Peyer's patch (tissue), 4 donors: ENCODE measurements at regions not wholly inside any gene's neighbourhood (a gene's known extent, or its start where the extent isn't known, plus 50 kb on each side); places are given as distances from the start of the nearest gene placed in this dataset.

Source experiments
- DNase-seq, 3 donors: peaks; one replicate each; pipeline ENCODE4 v3.0.0-alpha.2; 2017 to 2019
- H3K27ac ChIP-seq, 4 donors: fragments of 200-600 bp; sonication (generic); one replicate each; pipeline ENCODE4 v1.5.1; 2016 to 2019
- H3K27me3 ChIP-seq, 2 donors: fragments of 200-600 bp; sonication (generic); one replicate each; pipeline ENCODE4 v1.5.1; 2019
- H3K36me3 ChIP-seq, 3 donors: fragments of 200-600 bp; sonication (generic); one replicate each; pipeline ENCODE4 v1.5.1; 2016 to 2019
- H3K4me1 ChIP-seq, 4 donors: fragments of 200-600 bp; sonication (generic); one replicate each; pipeline ENCODE4 v1.5.1; 2016 to 2019
- H3K4me3 ChIP-seq, 4 donors: fragments of 200-600 bp; sonication (generic); 1 replicate in 3 of 4; 2 replicates in 1 of 4; pipeline ENCODE4 v1.5.1; 2016 to 2019; ENCODE audit warnings: mild to moderate bottlenecking in 1 of 4
- H3K9me3 ChIP-seq, 4 donors: fragments of 200-600 bp; sonication (generic); one replicate each; pipeline ENCODE4 v1.5.1; 2016 to 2019; ENCODE audit warnings: mild to moderate bottlenecking in 1 of 4
- POLR2A ChIP-seq, 2 donors: fragments of 450-650 bp; IDR thresholded peaks; one replicate each; pipeline ENCODE4 v1.5.1; 2017; ENCODE audit warnings: antibody characterized with exemption in 2 of 2, mild to moderate bottlenecking in 2 of 2, moderate library complexity in 2 of 2
- TF ChIP-seq, protein P1 (sequence below), 6 experiments: fragments of 450-650 bp in 4 of 6; fragments of 200-600 bp in 2 of 6; sonication (generic) in 1 of 6; IDR thresholded peaks; one replicate each; pipeline ENCODE4 v1.5.1; 2017 to 2019; ENCODE audit warnings: antibody characterized with exemption in 6 of 6, mild to moderate bottlenecking in 3 of 6, moderate library complexity in 1 of 6

DNA sequence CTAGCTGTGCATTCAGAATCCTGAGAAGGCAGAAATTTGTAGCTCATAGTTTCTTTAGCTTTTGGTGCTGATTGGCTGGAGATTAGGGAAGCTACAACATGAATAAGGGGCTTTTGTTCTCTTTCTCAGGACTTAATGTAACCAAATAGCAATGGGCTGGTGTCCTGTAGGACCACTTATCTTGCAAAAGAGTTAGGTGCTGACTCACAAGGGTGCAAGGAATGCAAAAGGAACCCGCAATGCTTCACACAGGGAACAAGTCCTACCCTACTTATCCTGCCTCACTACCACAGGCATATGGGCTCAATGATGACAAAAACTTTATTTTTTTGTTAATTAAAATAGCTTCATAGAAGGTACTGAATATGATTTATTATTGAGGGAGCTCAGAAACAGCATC is 541.5 kb downstream of the AMY1C start:
- Histone ChIP-seq H3K4me1 (no peaks in the 10 kb centered on the region), H3K4me3 (no peak overlapping the region), H3K9me3 (no peaks in the 10 kb centered on the region), H3K36me3 (no peaks in the 10 kb centered on the region), H3K27me3 (no peaks in the 10 kb centered on the region), H3K27ac (no peak overlapping the region)
- no peak for DNase-seq
- TF ChIP-seq, protein P1, sequence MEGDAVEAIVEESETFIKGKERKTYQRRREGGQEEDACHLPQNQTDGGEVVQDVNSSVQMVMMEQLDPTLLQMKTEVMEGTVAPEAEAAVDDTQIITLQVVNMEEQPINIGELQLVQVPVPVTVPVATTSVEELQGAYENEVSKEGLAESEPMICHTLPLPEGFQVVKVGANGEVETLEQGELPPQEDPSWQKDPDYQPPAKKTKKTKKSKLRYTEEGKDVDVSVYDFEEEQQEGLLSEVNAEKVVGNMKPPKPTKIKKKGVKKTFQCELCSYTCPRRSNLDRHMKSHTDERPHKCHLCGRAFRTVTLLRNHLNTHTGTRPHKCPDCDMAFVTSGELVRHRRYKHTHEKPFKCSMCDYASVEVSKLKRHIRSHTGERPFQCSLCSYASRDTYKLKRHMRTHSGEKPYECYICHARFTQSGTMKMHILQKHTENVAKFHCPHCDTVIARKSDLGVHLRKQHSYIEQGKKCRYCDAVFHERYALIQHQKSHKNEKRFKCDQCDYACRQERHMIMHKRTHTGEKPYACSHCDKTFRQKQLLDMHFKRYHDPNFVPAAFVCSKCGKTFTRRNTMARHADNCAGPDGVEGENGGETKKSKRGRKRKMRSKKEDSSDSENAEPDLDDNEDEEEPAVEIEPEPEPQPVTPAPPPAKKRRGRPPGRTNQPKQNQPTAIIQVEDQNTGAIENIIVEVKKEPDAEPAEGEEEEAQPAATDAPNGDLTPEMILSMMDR (IDR thresholded peaks at IDR 0.05): no peak
- TF ChIP-seq POLR2A (IDR thresholded peaks at IDR 0.05): no peak

GRCh38 chr1:104294259-104294658 is 544.6 kb downstream of the AMY1C start:
- H3K27ac ChIP-seq: no peak overlapping the region
- H3K4me1 ChIP-seq: no peaks in the 10 kb centered on the region
- H3K27me3 ChIP-seq: no peaks in the 10 kb centered on the region
- H3K9me3 ChIP-seq: no peaks in the 10 kb centered on the region
- H3K36me3 ChIP-seq: no peaks in the 10 kb centered on the region
- TF ChIP-seq, protein P1 (IDR thresholded peaks at IDR 0.05): no peak
- no peak for TF ChIP-seq POLR2A (IDR thresholded peaks at IDR 0.05)
- no peak for DNase-seq
- H3K4me3 ChIP-seq: no peak overlapping the region

DNA sequence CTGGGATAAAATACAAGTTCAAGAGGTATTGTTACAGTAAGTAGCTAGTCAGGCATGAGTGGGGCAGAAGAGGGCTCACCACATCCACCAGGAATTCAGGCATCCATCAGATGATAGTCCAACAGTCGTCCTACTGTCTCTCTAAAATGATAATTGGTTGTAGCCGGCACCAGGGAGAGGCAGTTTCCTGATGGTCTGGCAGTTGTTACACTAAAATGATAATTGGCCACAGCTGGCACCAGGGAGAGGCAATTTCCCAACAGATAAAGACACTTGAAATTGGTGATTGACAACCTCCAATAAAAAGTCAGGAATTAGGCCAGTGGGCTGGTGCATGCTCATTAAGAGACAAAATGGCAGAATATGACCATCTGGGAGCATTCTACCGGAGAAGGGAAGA is 545.8 kb downstream of the AMY1C start:
- DNase-seq: no peak
- Histone ChIP-seq H3K4me3 (no peak overlapping the region), H3K27ac (no peak overlapping the region), H3K27me3 (no peaks in the 10 kb centered on the region), H3K36me3 (no peaks in the 10 kb centered on the region), H3K4me1 (no peaks in the 10 kb centered on the region), H3K9me3 (no peaks in the 10 kb centered on the region)
- no peak for TF ChIP-seq POLR2A (IDR thresholded peaks at IDR 0.05)
- TF ChIP-seq, protein P1 (IDR thresholded peaks at IDR 0.05): no peak

- no peak for TF ChIP-seq POLR2A (IDR thresholded peaks at IDR 0.05)
- TF ChIP-seq, protein P1 (IDR thresholded peaks at IDR 0.05): no peak
- no peak overlapping the region for H3K4me3 ChIP-seq
- no peaks in the 10 kb centered on the region for H3K27me3 ChIP-seq
- peaks cover 0 to 5% (median 0%) of the 10 kb centered on the region in 4 donors for H3K9me3 ChIP-seq
- no peak overlapping the region for H3K27ac ChIP-seq
- H3K36me3 ChIP-seq: no peaks in the 10 kb centered on the region
- no peak for DNase-seq
- H3K4me1 ChIP-seq: no peaks in the 10 kb centered on the region
These were observed 560.0 kb downstream of the AMY1C start for GRCh38 chr1:104309673-104310072.

DNA sequence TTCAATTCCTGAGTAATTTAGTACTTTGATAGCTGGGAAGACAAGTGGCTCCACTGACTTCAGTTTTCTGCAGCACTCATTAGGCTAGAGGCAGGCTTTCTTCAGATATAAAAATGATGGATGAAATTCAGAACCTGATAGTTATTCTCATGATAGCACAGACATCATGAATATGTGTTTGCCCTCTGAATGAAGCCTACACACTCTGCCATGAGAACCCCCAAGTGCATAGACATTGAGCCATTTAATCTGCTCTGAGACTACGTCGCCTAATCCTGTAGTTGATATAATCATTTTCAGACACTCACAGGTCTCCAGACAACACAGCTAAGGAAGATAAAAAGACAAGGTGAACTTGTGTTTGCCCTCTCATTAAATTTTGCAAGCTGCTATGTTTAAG is 566.1 kb downstream of the AMY1C start:
- TF ChIP-seq, protein P1 (IDR thresholded peaks at IDR 0.05): no peak
- TF ChIP-seq POLR2A (IDR thresholded peaks at IDR 0.05): no peak
- Histone ChIP-seq H3K4me3 (no peak overlapping the region), H3K9me3 (no peaks in the 10 kb centered on the region), H3K4me1 (no peaks in the 10 kb centered on the region), H3K36me3 (no peaks in the 10 kb centered on the region), H3K27ac (no peak overlapping the region), H3K27me3 (no peaks in the 10 kb centered on the region)
- no peak for DNase-seq

DNA sequence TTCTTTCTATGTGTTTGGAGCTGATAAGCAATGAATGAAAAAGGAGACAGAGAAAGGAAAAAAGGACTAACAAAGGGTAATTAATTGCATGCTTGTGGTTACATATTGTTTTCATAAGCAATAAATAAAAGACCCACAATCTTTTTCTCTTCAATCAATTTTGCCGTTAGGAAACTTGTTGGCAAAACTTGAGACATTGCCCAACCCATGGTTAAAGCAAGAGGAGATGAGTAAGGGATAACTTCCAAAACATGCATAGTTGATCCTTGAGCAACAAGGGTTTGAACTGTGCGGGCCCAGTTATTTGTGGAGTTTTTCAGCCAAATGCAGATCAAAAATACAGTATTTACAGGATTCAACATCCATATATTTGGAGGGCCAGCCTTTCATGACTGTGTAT is 572.4 kb downstream of the AMY1C start:
- no peaks in the 10 kb centered on the region for H3K36me3 ChIP-seq
- no peaks in the 10 kb centered on the region for H3K4me1 ChIP-seq
- no peak overlapping the region for H3K27ac ChIP-seq
- TF ChIP-seq, protein P1 (IDR thresholded peaks at IDR 0.05): no peak
- TF ChIP-seq POLR2A (IDR thresholded peaks at IDR 0.05): no peak
- H3K27me3 ChIP-seq: no peaks in the 10 kb centered on the region
- DNase-seq: no peak
- no peaks in the 10 kb centered on the region for H3K9me3 ChIP-seq
- H3K4me3 ChIP-seq: no peak overlapping the region
